ENCODE measurements at regions not wholly inside any gene's neighbourhood (a gene's known extent, or its start where the extent isn't known, plus 50 kb on each side); places are given as distances from the start of the nearest gene placed in this dataset.

DNA sequence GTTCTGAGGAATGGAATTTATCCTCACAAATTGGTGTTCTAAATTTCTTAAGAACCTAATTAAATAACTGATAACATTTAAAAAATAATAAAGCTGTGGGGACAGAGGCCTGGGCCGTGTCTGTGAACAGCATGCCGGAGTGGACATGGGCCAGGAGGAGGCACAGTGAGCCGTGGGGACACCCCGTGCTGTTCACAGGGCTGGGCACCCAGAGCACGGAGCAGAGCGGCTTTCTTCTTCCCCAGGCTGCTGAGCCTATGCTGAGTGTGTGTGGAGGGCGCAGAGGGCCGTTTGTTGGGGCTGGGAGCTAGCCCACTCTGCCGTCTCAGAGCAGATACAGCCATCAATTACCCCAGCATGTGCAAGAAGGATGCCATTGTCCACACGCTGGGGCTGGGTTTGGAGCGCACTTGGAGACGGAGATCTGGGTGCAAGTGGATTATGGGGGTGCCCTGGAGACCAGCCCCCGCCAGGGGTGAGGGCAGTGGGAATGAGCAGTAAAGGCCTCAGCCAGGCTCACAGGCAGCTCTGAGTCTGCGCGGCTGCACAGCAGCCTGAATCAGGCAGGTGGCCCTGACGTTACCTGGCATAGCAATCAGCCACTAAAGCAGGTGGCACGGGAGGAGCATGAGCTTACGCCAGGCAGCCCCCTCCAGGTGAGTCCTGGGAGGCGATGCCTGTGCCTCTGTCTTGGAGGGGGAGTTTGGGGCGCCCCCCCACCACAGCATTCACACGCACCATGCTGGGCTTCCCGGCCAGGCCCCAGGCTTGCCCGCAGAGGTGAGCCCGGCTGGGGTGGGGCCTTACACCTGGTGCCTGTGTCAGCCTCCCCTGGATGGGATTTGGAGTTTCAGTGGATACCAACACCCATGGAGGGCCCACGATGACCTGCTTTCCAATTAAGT is 52.1 kb upstream of the SLC66A3 start:
- Histone ChIP-seq H3K36me3 (ENCODE audit: insufficient read depth, low read length, poor library complexity, severe bottlenecking) (no peaks in the 10 kb centered on the region), H3K4me3 (ENCODE audit: low read depth, low read length, poor library complexity, severe bottlenecking) (no peak overlapping the region), H3K9me3 (ENCODE audit: low read depth, low read length, poor library complexity, severe bottlenecking) (no peaks in the 10 kb centered on the region), H3K27ac (ENCODE audit: low read depth, low read length, poor library complexity, severe bottlenecking) (no peak overlapping the region), H3K27me3 (replicated peaks; ENCODE audit: insufficient read depth, low read depth, low read length, poor library complexity) (no peaks in the 10 kb centered on the region), H3K4me1 (ENCODE audit: insufficient read depth, low read length, poor library complexity, severe bottlenecking) (no peaks in the 10 kb centered on the region)
- no peak for DNase-seq (ENCODE audit: low spot score)
- intact Hi-C loops (cut with micrococcal nuclease; ENCODE audit: unreplicated experiment), result no loop called here
- no peak for TF ChIP-seq EZH2 (IDR thresholded peaks at IDR 0.05; ENCODE audit: borderline replicate concordance, low read depth, low read length, poor library complexity, severe bottlenecking)
- TF ChIP-seq, protein P1, sequence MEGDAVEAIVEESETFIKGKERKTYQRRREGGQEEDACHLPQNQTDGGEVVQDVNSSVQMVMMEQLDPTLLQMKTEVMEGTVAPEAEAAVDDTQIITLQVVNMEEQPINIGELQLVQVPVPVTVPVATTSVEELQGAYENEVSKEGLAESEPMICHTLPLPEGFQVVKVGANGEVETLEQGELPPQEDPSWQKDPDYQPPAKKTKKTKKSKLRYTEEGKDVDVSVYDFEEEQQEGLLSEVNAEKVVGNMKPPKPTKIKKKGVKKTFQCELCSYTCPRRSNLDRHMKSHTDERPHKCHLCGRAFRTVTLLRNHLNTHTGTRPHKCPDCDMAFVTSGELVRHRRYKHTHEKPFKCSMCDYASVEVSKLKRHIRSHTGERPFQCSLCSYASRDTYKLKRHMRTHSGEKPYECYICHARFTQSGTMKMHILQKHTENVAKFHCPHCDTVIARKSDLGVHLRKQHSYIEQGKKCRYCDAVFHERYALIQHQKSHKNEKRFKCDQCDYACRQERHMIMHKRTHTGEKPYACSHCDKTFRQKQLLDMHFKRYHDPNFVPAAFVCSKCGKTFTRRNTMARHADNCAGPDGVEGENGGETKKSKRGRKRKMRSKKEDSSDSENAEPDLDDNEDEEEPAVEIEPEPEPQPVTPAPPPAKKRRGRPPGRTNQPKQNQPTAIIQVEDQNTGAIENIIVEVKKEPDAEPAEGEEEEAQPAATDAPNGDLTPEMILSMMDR (conservative IDR thresholded peaks at IDR 0.05; ENCODE audit: low read depth, low read length), result no peak
- no TSS peak for BruUV-seq (replicated peaks)
- ChIA-PET POLR2A (ENCODE audit: low non-redundant PET) (no interaction called here), CTCF (no interaction called here)

DNA sequence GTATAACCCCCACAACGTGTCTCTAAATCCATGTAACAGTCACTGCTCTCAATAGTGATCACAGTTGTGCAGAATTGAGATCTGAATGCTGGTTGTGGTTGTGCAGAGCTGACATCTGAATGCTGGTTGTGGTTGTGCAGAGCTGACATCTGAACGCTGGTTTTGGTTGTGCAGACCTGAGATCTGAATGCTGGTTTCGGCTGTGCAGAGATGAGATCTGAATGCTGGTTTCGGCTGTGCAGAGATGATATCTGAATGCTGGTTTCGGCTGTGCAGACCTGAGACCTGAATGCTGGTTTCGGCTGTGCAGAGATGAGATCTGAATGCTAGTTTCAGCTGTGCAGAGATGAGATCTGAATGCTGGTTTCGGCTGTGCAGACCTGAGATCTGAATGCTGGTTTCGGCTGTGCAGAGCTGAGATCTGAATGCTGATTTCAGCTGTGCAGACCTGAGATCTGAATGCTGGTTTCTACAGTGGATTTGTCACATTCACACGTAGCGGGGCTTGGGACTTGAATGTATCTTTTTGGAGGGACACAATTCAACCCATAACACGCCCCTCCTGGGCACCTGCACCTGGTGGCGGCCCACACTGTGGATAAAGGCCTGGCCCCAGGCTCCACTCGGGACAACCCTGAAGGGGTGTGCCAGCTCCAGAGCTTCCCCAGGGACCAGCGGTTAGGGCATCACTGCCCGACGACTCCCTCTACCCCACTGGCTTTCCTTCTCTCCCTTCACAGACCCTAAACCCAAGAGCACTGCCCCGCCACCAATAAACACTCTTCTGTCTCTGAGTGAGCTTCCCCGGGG is 51.1 kb upstream of the SLC66A3 start:
- Histone ChIP-seq H3K4me3 (ENCODE audit: low read depth, low read length, poor library complexity, severe bottlenecking) (no peak overlapping the region), H3K9me3 (ENCODE audit: low read depth, low read length, poor library complexity, severe bottlenecking) (no peaks in the 10 kb centered on the region), H3K27me3 (replicated peaks; ENCODE audit: insufficient read depth, low read depth, low read length, poor library complexity) (no peaks in the 10 kb centered on the region), H3K36me3 (ENCODE audit: insufficient read depth, low read length, poor library complexity, severe bottlenecking) (no peaks in the 10 kb centered on the region), H3K4me1 (ENCODE audit: insufficient read depth, low read length, poor library complexity, severe bottlenecking) (no peaks in the 10 kb centered on the region), H3K27ac (ENCODE audit: low read depth, low read length, poor library complexity, severe bottlenecking) (no peak overlapping the region)
- CTCF ChIA-PET, result no interaction called here
- no peak for DNase-seq (ENCODE audit: low spot score)
- BruUV-seq (replicated peaks), result no TSS peak
- TF ChIP-seq, protein P1 (conservative IDR thresholded peaks at IDR 0.05; ENCODE audit: low read depth, low read length), result no peak
- no peak for TF ChIP-seq EZH2 (IDR thresholded peaks at IDR 0.05; ENCODE audit: borderline replicate concordance, low read depth, low read length, poor library complexity, severe bottlenecking)
- POLR2A ChIA-PET (ENCODE audit: low non-redundant PET), result no interaction called here
- intact Hi-C loops (cut with micrococcal nuclease; ENCODE audit: unreplicated experiment), result no loop called here

DNA sequence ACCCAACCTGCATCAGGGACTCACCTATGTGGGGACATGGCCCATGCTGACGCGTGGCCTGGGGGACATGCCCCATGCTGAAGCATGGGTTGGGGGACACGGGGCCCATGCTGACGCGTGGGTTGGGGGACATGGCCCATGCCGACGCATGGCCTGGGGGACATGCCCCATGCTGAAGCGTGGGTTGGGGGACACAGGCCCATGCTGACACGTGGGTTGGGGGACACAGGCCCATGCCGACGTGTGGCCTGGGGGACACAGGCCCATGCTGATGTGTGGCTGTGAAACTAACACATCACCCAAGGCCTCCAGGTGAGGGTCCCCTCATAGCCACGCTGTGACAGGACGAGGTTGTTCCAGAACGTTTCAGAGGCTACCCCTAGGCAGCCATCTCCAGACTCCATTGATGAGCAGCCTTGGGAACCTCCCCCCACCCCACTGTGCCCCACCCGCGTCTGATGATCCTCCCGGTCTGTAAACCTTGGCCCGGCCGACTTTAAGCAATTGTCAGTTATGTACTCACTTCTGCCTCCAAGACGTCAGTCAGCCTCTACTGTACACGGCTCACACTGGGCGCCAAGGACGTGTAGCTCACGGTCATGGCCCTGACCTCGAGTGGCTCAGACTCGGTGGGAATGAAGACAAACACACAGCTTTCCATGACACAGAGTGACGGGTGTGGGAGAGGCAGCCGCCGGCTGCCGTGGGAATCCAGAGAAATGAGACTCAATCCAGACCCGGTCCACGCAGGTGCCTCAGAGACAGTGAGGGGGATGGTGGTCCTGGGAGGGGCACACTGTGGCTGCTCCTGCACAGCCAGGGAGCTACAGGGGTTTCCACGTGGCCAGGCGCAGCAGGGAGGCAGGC is 50.2 kb upstream of the SLC66A3 start:
- TF ChIP-seq, protein P1 (conservative IDR thresholded peaks at IDR 0.05; ENCODE audit: low read depth, low read length), result no peak
- TF ChIP-seq EZH2 (IDR thresholded peaks at IDR 0.05; ENCODE audit: borderline replicate concordance, low read depth, low read length, poor library complexity, severe bottlenecking), result no peak
- Histone ChIP-seq H3K4me1 (ENCODE audit: insufficient read depth, low read length, poor library complexity, severe bottlenecking) (no peaks in the 10 kb centered on the region), H3K27ac (ENCODE audit: low read depth, low read length, poor library complexity, severe bottlenecking) (no peak overlapping the region), H3K9me3 (ENCODE audit: low read depth, low read length, poor library complexity, severe bottlenecking) (no peaks in the 10 kb centered on the region), H3K36me3 (ENCODE audit: insufficient read depth, low read length, poor library complexity, severe bottlenecking) (no peaks in the 10 kb centered on the region), H3K4me3 (ENCODE audit: low read depth, low read length, poor library complexity, severe bottlenecking) (no peak overlapping the region), H3K27me3 (replicated peaks; ENCODE audit: insufficient read depth, low read depth, low read length, poor library complexity) (no peaks in the 10 kb centered on the region)
- no TSS peak for BruUV-seq (replicated peaks)
- intact Hi-C loops (cut with micrococcal nuclease; ENCODE audit: unreplicated experiment), result no loop called here
- ChIA-PET CTCF (interaction anchor here (0.6 kb wide), 1 partner anchor 205 kb away, joined by 5 read pairs; no protein-coding TSS in a partner anchor), POLR2A (ENCODE audit: low non-redundant PET) (no interaction called here)
- DNase-seq (ENCODE audit: low spot score), result no peak
